H9 (cell line): ENCODE measurements at regions not wholly inside any gene's neighbourhood (a gene's known extent, or its start where the extent isn't known, plus 50 kb on each side); places are given as distances from the start of the nearest gene placed in this dataset.

Source experiments
- DNase-seq: peaks from one replicate; pipeline ENCODE4 v3.0.0-alpha.2; 2017
- H2AFZ ChIP-seq: one replicate; pipeline ENCODE4 v1.6.1; 2013; ENCODE audit warnings: mild to moderate bottlenecking, low read length, control low read depth, moderate library complexity
- H2AK5ac ChIP-seq: 2 replicates; pipeline ENCODE4 v1.6.1; 2013; ENCODE audit warnings: low read length, control low read depth, mixed read lengths; ENCODE audit not compliant: insufficient read length
- H2BK120ac ChIP-seq: one replicate; pipeline ENCODE4 v1.6.1; 2013; ENCODE audit warnings: low read depth, mild to moderate bottlenecking, low read length, control low read depth, inconsistent platforms; ENCODE audit not compliant: poor library complexity, severe bottlenecking
- H2BK12ac ChIP-seq: 2 replicates; pipeline ENCODE4 v1.6.1; 2013; ENCODE audit warnings: low read length, control low read depth, mixed read lengths, low read depth; ENCODE audit not compliant: insufficient read length
- H2BK15ac ChIP-seq: 2 replicates; pipeline ENCODE4 v1.6.1; 2013; ENCODE audit warnings: low read depth, low read length, control low read depth
- H2BK20ac ChIP-seq: one replicate; pipeline ENCODE4 v1.6.1; 2013; ENCODE audit warnings: low read depth, mild to moderate bottlenecking, low read length, control low read depth, inconsistent platforms; ENCODE audit not compliant: poor library complexity, severe bottlenecking
- H2BK5ac ChIP-seq: 2 replicates; pipeline ENCODE4 v1.6.1; 2013; ENCODE audit warnings: low read length, control low read depth, mixed read lengths; ENCODE audit not compliant: insufficient read length
- H3K14ac ChIP-seq: 2 replicates; pipeline ENCODE4 v1.6.1; 2013; ENCODE audit warnings: low read length, control low read depth; ENCODE audit not compliant: insufficient read depth
- H3K18ac ChIP-seq: 2 replicates; pipeline ENCODE4 v1.6.1; 2013; ENCODE audit warnings: low read depth, mild to moderate bottlenecking, mixed read lengths, low read length, control low read depth; ENCODE audit not compliant: insufficient read length
- H3K23ac ChIP-seq: 2 replicates; pipeline ENCODE4 v1.6.1; 2013; ENCODE audit warnings: low read length, control low read depth, mixed read lengths, low read depth; ENCODE audit not compliant: insufficient read length
- H3K23me2 ChIP-seq: 2 replicates; pipeline ENCODE4 v1.6.1; 2013; ENCODE audit warnings: low read depth, mild to moderate bottlenecking, mixed read lengths, low read length, control low read depth; ENCODE audit not compliant: insufficient read length, poor library complexity, severe bottlenecking
- H3K27ac ChIP-seq: 2 replicates; pipeline ENCODE4 v1.5.1; 2013; ENCODE audit warnings: low read length, control low read depth, mixed read lengths, low read depth; ENCODE audit not compliant: insufficient read length
- H3K27me3 ChIP-seq: 2 replicates; pipeline ENCODE4 v1.6.1; 2013; ENCODE audit warnings: low read length, control low read depth, inconsistent platforms; ENCODE audit not compliant: insufficient read depth
- H3K4ac ChIP-seq: 2 replicates; pipeline ENCODE4 v1.6.1; 2013; ENCODE audit warnings: low read depth, mild to moderate bottlenecking, control low read depth, inconsistent platforms, low read length, moderate library complexity
- H3K4me1 ChIP-seq: 2 replicates; pipeline ENCODE4 v1.6.1; 2013; ENCODE audit warnings: low read length, control low read depth, inconsistent platforms; ENCODE audit not compliant: insufficient read depth
- H3K4me2 ChIP-seq: 2 replicates; pipeline ENCODE4 v1.6.1; 2013; ENCODE audit warnings: low read length, control low read depth, mixed read lengths; ENCODE audit not compliant: insufficient read length, insufficient read depth
- H3K56ac ChIP-seq: 2 replicates; pipeline ENCODE4 v1.6.1; 2013; ENCODE audit warnings: low read depth, mild to moderate bottlenecking, mixed read lengths, low read length, control low read depth; ENCODE audit not compliant: insufficient read length
- H3K79me1 ChIP-seq: 2 replicates; pipeline ENCODE4 v1.6.1; 2013; ENCODE audit warnings: low read depth, mild to moderate bottlenecking, moderate library complexity, low read length, control low read depth, inconsistent platforms; ENCODE audit not compliant: insufficient read depth, poor library complexity, severe bottlenecking
- H3K79me2 ChIP-seq: 2 replicates; pipeline ENCODE4 v1.6.1; 2013; ENCODE audit warnings: low read length, control low read depth, inconsistent platforms; ENCODE audit not compliant: insufficient read depth
- H3K9ac ChIP-seq: 2 replicates; pipeline ENCODE4 v1.6.1; 2013; ENCODE audit warnings: low read length, control low read depth, mixed read lengths; ENCODE audit not compliant: insufficient read length; ENCODE audit errors: extremely low read depth
- H3K9me3 ChIP-seq: one replicate; pipeline ENCODE4 v1.6.1; 2013; ENCODE audit warnings: low read depth, low read length, inconsistent platforms; ENCODE audit not compliant: control insufficient read depth
- H3T11ph ChIP-seq: one replicate; pipeline ENCODE4 v1.6.1; 2013; ENCODE audit warnings: mild to moderate bottlenecking, low read length, control low read depth, inconsistent platforms
- H4K20me1 ChIP-seq: one replicate; pipeline ENCODE4 v1.6.1; 2013; ENCODE audit not compliant: control insufficient read depth, insufficient read length, insufficient read depth
- H4K5ac ChIP-seq: 2 replicates; pipeline ENCODE4 v1.6.1; 2013; ENCODE audit warnings: low read depth, mild to moderate bottlenecking, mixed read lengths, low read length, control low read depth; ENCODE audit not compliant: insufficient read length
- H4K8ac ChIP-seq: replicated peaks from 2 replicates; pipeline ENCODE4 v1.6.1; 2013; ENCODE audit warnings: low read length, control low read depth, mixed read lengths, low read depth; ENCODE audit not compliant: insufficient read length
- H4K91ac ChIP-seq: 2 replicates; pipeline ENCODE4 v1.6.1; 2013; ENCODE audit warnings: low read depth, mild to moderate bottlenecking, moderate library complexity, mixed read lengths, low read length, control low read depth; ENCODE audit not compliant: insufficient read length
- H3K27ac Mint-ChIP-seq, 3 experiments: 2 replicates in 2 of 3; 3 replicates in 1 of 3; pipeline ENCODE4 v1.8.0; 2020 to 2021; ENCODE audit warnings: mixed read lengths in 3 of 3, mild to moderate bottlenecking in 1 of 3, moderate library complexity in 1 of 3
- H3K27me3 Mint-ChIP-seq: 2 replicates; pipeline ENCODE4 v1.8.0; 2021; ENCODE audit warnings: low read depth, mild to moderate bottlenecking, moderate library complexity, mixed read lengths
- H3K36me3 Mint-ChIP-seq, 3 experiments: 2 replicates in 2 of 3; 3 replicates in 1 of 3; pipeline ENCODE4 v1.8.0; 2020 to 2021; ENCODE audit warnings: low read depth in 3 of 3, mixed read lengths in 3 of 3; ENCODE audit not compliant: insufficient read depth in 1 of 3
- H3K4me1 Mint-ChIP-seq, 2 experiments: 2 replicates each; pipeline ENCODE4 v1.8.0; 2020; ENCODE audit warnings: mixed read lengths in 2 of 2
- H3K4me3 Mint-ChIP-seq, 2 experiments: 2 replicates in 1 of 2; 3 replicates in 1 of 2; pipeline ENCODE4 v1.8.0; 2020 to 2021; ENCODE audit warnings: mild to moderate bottlenecking in 2 of 2, mixed read lengths in 2 of 2, moderate library complexity in 1 of 2
- H3K9me3 Mint-ChIP-seq, 2 experiments: 2 replicates in 1 of 2; 3 replicates in 1 of 2; pipeline ENCODE4 v1.8.0; 2020; ENCODE audit warnings: mild to moderate bottlenecking in 2 of 2, mixed read lengths in 2 of 2, moderate library complexity in 1 of 2
- CTCF ChIP-seq: fragments of 200-600 bp; sonication (generic); conservative IDR thresholded peaks from 3 replicates; pipeline ENCODE4 v1.8.0; 2021; ENCODE audit warnings: antibody characterized with exemption, mild to moderate bottlenecking
- WGBS: extraction: QIAGEN DNeasy Blood & Tissue Kit; methylation state at CpG from one replicate; pipeline ENCODE4 v1.1.7; 2013; ENCODE audit warnings: missing lambda C conversion rate, low lambda C conversion rate, mixed read lengths; ENCODE audit not compliant: insufficient read length; ENCODE audit errors: extremely low coverage; 5-methylcytosine and 5-hydroxymethylcytosine counted together

- H3K27ac Mint-ChIP-seq = no peak overlapping the region
- no peak overlapping the region for H3K18ac ChIP-seq
Measured at GRCh38 chr17:77537566-77537965, 396.8 kb downstream of the SEC14L1 start.

More at GRCh38 chr17:77537566-77537965, 396.8 kb downstream of the SEC14L1 start:
- peaks cover 0 to 15% (median 4%) of the 10 kb centered on the region in 3 experiments; a peak in 5 of 7 replicates for H3K36me3 Mint-ChIP-seq
- no peak overlapping the region for H4K8ac ChIP-seq
- peaks cover 2% of the 10 kb centered on the region for H3K4me1 ChIP-seq
- DNase-seq = no peak
- no peak overlapping the region for H4K5ac ChIP-seq
- no peak overlapping the region for H3K56ac ChIP-seq
- no peak overlapping the region for H2BK120ac ChIP-seq
- peaks cover 17 to 18% of the 10 kb centered on the region in 2 experiments for H3K9me3 Mint-ChIP-seq
- H3K4ac ChIP-seq = no peak overlapping the region
- no peaks in the 10 kb centered on the region for H3K27me3 ChIP-seq
- H3K27me3 Mint-ChIP-seq = peaks cover 39% of the 10 kb centered on the region
- H3K4me1 Mint-ChIP-seq = peaks cover 25 to 28% of the 10 kb centered on the region in 2 experiments
- TF ChIP-seq CTCF = no peak
- H2AK5ac ChIP-seq = no peak overlapping the region
- H2BK15ac ChIP-seq = no peak overlapping the region
- H3T11ph ChIP-seq = no peak overlapping the region
- H3K23me2 ChIP-seq = no peaks in the 10 kb centered on the region
- no peak overlapping the region for H4K91ac ChIP-seq
- H3K79me2 ChIP-seq = no peaks in the 10 kb centered on the region
- no peak overlapping the region for H2BK5ac ChIP-seq
- no CpG with 5 or more reads among the region's 7 CpGs for WGBS
- H3K4me3 Mint-ChIP-seq = no peak overlapping the region
- H3K23ac ChIP-seq = no peak overlapping the region
- no peak overlapping the region for H2BK20ac ChIP-seq
- H3K9me3 ChIP-seq = no peaks in the 10 kb centered on the region
- H3K79me1 ChIP-seq = no peaks in the 10 kb centered on the region
- H2BK12ac ChIP-seq = no peak overlapping the region
- no peak overlapping the region for H2AFZ ChIP-seq
- no peak overlapping the region for H3K4me2 ChIP-seq
- H3K9ac ChIP-seq = no peak overlapping the region
- no peak overlapping the region for H3K14ac ChIP-seq
- no peak overlapping the region for H3K27ac ChIP-seq
- H4K20me1 ChIP-seq = no peaks in the 10 kb centered on the region
